CD4-positive, alpha-beta T cell treated with Interleukin-4 for 4 hours (primary cell): ENCODE measurements at regions not wholly inside any gene's neighbourhood (a gene's known extent, or its start where the extent isn't known, plus 50 kb on each side); places are given as distances from the start of the nearest gene placed in this dataset.

Experiments
- DNase-seq: peaks from one replicate; pipeline ENCODE4 v3.0.0-alpha.2; 2020

GRCh38 chr15:60215225-60215963 lies 182.4 kb downstream of the ANXA2 start:
- DNase-seq: no peak

GRCh38 chr15:60217161-60217560 lies 180.6 kb downstream of the ANXA2 start:
- DNase-seq: no peak

GRCh38 chr15:60218256-60218655 lies 179.5 kb downstream of the ANXA2 start:
- DNase-seq: no peak

DNA sequence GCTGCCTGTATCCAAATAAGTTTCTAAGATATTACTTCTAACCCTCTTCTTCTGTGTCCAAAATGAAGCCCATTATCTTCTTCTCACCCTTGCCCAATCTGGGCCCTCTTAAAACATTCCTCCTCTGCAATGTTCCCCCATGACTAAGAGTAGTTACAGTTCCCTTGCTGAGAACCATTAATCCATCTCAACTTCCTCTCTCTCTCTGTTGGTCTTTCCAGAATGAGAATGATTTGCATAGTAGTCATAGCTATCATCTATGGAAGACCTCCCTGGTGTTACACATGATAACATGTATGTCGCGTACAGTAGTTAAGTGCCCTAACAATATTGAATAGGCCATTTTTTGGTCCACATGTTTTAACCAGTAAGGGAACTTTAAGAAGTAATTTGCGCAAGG lies 177.9 kb downstream of the ANXA2 start:
- DNase-seq: no peak

DNA sequence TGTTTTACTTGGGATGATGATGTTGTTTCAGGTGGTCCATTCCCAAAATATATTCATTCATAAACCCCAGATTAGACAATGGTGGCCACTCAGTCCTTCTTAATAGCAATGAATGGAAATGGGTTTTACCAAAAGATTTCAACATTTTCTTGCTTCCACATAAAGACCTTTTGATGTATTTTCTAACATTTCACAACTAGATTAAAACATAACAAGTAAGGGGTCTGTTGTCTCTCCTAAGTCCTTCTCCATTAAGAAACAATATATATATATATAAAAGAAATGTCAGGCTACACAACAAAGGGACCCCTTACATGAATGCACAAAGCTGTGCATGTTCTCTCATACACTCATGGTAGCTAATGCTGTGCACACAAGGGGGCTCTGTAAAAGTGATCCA lies 176.4 kb downstream of the ANXA2 start:
- no peak for DNase-seq

DNA sequence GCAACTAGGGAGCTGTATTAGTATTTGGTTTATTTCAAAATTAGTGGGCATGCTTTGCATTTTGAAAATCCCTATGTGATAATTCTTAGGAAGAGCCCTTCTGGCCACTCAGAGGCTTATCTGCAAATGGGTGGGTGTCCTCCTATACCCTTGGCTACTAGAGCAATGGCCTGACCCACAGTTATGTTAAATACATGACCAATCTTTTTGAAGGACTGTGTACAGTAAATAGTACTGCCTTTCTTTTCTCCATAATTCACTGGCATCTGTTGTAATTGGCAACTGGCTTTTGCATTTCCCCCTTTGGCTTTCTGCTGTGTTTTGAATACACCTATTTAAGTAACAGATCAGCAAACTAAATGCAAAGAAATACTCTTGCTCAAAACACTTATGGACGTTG lies 175.4 kb downstream of the ANXA2 start:
- DNase-seq: no peak

GRCh38 chr15:60223176-60223575 lies 174.6 kb downstream of the ANXA2 start:
- DNase-seq: no peak

DNA sequence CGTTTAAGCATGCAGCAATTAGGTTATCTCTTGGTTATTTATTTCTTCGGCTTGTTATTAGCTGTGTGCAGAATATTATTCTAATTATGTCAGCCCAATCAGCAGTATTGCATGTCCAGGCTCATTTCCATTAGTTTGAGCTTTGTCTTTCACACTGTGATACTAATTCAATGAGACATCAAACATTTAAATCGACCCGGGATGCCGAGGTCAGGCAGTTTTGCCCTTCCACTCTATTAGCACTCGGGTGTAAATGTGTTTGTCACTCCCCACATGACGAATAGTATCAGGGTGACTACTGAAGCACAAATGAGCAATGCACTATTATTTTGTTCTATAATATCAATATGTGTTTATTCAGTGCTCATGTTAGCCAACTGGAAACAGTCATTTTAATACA lies 170.9 kb downstream of the ANXA2 start:
- DNase-seq: no peak

- DNase-seq: no peak
Observed at GRCh38 chr15:60228101-60228500, 169.7 kb downstream of the ANXA2 start.

- no peak for DNase-seq
Observed at GRCh38 chr15:60228619-60229018, 169.2 kb downstream of the ANXA2 start.

- no peak for DNase-seq
Observed at GRCh38 chr15:60235951-60236710, 161.7 kb downstream of the ANXA2 start.

DNA sequence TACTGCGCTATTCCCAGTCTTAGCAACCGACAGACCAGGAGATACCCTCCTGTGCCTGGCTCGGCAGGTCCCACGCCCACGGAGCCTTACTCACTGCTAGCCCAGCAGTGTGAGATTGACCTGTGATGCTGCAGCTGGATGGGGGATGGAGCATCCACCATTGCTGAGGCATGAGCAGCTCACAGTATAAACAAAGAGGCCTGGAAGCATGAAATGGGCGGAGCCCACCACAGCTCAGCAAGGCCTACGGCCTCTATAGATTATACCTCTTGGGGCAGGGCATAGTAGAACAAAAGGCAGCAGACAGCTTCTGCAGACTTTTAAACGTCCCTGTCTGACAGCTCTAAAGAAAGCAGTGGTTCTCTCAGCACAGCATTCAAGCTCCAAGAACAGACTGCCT lies 160.3 kb downstream of the ANXA2 start:
- no peak for DNase-seq

GRCh38 chr15:60243769-60244168 lies 154.0 kb downstream of the ANXA2 start:
- no peak for DNase-seq

GRCh38 chr15:60244813-60245212 lies 153.0 kb downstream of the ANXA2 start:
- no peak for DNase-seq

DNA sequence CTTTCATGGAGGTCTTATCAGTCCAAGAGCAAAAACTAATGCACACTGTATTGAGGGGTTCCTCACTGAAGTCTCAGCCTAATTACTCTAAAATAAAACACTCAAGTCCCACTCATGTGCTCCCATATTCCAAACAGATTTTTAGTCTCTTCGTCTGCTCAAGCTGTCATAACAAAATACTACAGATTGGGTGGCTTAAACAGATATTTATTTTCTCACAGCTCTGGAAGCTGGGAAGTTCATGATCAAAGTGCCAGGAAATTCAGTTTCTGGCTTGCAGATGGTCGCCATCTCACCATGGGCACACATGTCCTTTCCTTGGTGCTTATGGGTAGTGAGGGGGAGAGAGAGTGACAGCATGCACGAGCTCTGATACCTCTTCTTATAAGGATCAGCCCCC lies 147.5 kb downstream of the ANXA2 start:
- DNase-seq: no peak

DNA sequence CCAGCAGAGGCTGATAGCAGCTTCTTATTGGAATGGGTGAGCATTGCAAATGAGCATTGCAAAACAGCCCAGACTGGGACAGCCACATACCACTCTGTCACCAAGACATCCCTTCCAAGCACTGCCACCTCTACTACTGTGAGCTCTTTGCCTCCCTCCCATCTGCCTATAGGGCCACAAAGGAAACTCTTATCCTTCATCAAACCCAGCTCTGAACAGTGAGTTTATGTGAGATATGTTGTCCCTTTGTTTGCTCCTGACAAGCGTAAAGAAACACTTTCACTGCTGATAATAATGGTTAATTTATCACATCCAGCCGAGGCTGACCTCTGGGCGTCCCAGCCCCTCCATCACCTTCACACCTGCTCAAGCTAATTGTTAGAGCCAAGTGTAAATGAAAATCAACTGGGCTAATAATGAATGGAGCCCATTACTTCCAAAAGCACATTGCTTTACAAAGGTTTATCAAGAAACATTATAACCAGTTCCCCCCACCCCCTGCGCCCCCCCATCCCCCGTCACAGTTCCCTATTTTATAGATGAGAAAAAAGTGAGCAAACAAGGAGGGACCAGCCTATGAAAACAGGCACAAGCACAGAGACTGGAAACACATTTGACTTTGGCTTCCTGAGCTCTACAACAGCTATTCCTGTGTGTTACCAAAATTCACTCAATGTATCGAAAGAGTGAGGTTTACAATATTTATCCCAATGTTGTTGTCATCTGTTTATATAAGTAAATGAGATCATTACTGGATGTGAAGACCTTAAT lies 146.3 kb downstream of the ANXA2 start:
- DNase-seq: no peak

DNA sequence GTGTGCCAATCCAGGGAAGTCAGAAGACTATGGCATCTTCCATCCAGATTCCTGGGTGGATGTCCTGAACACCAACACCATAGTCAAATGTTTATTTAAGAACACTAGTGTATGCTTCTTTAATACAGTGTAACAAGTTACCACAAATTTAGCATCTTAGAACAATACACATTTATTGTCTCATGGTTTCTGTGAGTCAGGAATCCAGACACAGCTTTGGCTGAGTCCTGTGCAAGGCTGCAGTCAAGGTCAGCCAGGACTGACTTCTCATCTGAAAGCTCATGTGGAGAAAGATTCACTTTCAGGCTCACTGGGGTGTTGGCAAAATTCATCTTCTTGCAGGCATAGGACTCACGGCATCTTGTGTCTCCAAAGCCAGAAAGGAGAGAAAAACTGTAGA lies 143.4 kb downstream of the ANXA2 start:
- DNase-seq: no peak

DNA sequence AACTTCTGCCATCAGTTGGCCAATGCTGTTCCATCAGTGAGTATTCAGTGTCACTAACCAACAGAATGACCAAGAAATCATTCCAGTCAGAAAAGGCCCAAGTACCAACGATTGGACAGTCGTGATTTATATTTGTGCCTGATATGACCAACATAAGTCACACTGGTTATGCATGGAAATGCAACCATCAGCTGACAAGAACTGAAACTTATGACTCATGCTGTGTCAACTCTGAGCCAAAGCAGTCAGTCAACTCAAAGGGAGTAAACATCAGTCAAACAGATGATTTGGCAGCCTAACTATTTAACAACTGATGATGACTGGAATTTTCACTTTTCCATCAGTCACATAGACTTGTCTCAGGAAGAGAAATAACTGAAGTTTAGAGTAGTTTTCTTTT lies 142.4 kb downstream of the ANXA2 start:
- DNase-seq: peak; percentile 4

GRCh38 chr15:60257591-60258159 lies 140.1 kb downstream of the ANXA2 start:
- no peak for DNase-seq

DNA sequence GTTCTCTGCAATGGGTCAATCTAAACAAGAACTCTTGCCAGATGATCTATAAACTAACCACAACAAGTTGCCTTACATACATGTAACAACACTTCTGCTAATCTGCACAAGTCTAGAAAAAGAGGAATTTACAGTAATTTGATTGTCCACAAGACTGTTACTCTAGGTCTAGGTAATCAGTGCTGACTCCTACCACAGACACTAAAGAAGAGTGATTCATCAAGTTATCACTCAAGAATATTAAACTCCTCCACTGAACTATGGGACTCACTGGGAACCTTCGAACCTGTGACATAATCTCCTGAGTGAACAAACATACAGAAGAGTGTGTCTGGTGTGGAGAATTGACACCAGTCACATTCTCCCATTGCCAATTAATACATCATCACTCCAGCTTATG lies 138.3 kb downstream of the ANXA2 start:
- no peak for DNase-seq

GRCh38 chr15:60264088-60264487 lies 133.7 kb downstream of the ANXA2 start:
- no peak for DNase-seq

DNA sequence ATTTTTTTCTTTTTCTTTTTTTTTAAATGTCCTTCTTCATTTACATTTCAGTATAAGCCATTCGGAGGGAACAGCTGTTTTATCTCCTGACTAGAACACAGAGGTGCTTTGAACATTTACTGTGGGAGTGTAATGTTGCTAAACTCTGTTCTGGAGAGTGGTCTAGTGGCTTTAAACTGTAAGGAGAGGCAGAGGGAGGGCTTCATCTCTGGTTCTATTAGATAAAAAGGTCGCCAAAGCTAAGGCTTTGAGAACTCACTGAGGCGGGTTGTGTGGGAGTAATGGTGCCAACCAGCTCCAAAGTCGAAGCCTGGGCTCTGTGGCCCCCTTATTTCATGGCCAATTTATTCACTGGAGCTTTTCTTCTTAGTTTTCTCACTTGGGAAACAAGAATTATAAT lies 133.2 kb downstream of the ANXA2 start:
- no peak for DNase-seq

GRCh38 chr15:60265057-60265456 lies 132.7 kb downstream of the ANXA2 start:
- DNase-seq: no peak

- DNase-seq: no peak
Observed at GRCh38 chr15:60272623-60273022, 125.2 kb downstream of the ANXA2 start.
